Heart left ventricle (tissue), 16 donors: ENCODE measurements at regions not wholly inside any gene's neighbourhood (a gene's known extent, or its start where the extent isn't known, plus 50 kb on each side); places are given as distances from the start of the nearest gene placed in this dataset.
A peak's percentile ranks its signal among the peaks of the same experiment; 100 is the strongest.

ENCODE experiments used
- ATAC-seq, 4 donors: fragments of 200-7000 bp; cut with Tn5 transposase; one replicate each; pipeline ENCODE4 v1.9.1; 2020 to 2022; ENCODE audit warnings: moderate library complexity in 4 of 4, mild to moderate bottlenecking in 3 of 4, moderate number of reproducible peaks in 1 of 4
- DNase-seq, 5 donors: peaks; one replicate each; pipeline ENCODE4 v3.0.0-alpha.2; 2020
- H3K27ac ChIP-seq, 12 donors: fragments of 200-600 bp; sonication (generic) in 4 of 12; one replicate each; pipeline versions ENCODE4 v1.5.0 to v1.8.0; 2016 to 2022; ENCODE audit warnings: mild to moderate bottlenecking in 2 of 12
- H3K27me3 ChIP-seq, 9 donors: fragments of 200-600 bp; sonication (generic) in 2 of 9; one replicate each; pipeline versions ENCODE4 v1.5.1 to v1.8.0; 2016 to 2022; ENCODE audit warnings: mild to moderate bottlenecking in 3 of 9
- H3K36me3 ChIP-seq, 9 donors: fragments of 200-600 bp; sonication (generic) in 2 of 9; one replicate each; pipeline versions ENCODE4 v1.5.0 to v1.8.0; 2018 to 2022; ENCODE audit warnings: mild to moderate bottlenecking in 2 of 9
- H3K4me1 ChIP-seq, 12 donors: fragments of 200-600 bp; sonication (generic) in 4 of 12; one replicate each; pipeline versions ENCODE4 v1.5.0 to v1.8.0; 2016 to 2022; ENCODE audit warnings: mild to moderate bottlenecking in 3 of 12
- H3K4me3 ChIP-seq, 12 donors: fragments of 200-600 bp; sonication (generic) in 4 of 12; one replicate each; pipeline versions ENCODE4 v1.5.0 to v1.8.0; 2017 to 2022; ENCODE audit warnings: mild to moderate bottlenecking in 9 of 12, moderate library complexity in 4 of 12
- H3K9me3 ChIP-seq, 12 donors: fragments of 200-600 bp; sonication (generic) in 4 of 12; one replicate each; pipeline versions ENCODE4 v1.5.0 to v1.8.0; 2016 to 2022; ENCODE audit warnings: mild to moderate bottlenecking in 1 of 12
- CTCF ChIP-seq, 12 donors: fragments of 200-600 bp; sonication (generic) in 4 of 12; IDR thresholded peaks; one replicate each; pipeline versions ENCODE4 v1.5.0 to v1.8.0; 2018 to 2022; ENCODE audit warnings: antibody characterized with exemption in 12 of 12, mild to moderate bottlenecking in 5 of 12
- POLR2A ChIP-seq, 2 donors: fragments of 450-650 bp; IDR thresholded peaks; one replicate each; pipeline ENCODE4 v1.6.1; 2017; ENCODE audit warnings: antibody characterized with exemption in 2 of 2, mild to moderate bottlenecking in 2 of 2, moderate library complexity in 2 of 2
- WGBS, 4 donors: extraction: QIAGEN DNeasy Blood & Tissue Kit in 2 of 4; methylation state at CpG; one replicate each; pipeline versions ENCODE4 v1.1.5 to v1.1.7; 2013 to 2018; 5-methylcytosine and 5-hydroxymethylcytosine counted together
- intact Hi-C, 10 donors: fragments of 100-400 bp; cut with DNase I; formaldehyde crosslinking; loops; one replicate each; pipeline versions ENCODE4 v1.11.1 to v1.14.2; 2022
- donor health status: ischemic (EF 13 %, LVEDD 7.1; RV severe dilation, severe dysfunction).
- donor health status: healthy with polysubstance abuse.
- donor health status: DM: no; HTN: yes; CAD: no.
- donor health status: DM: no; HTN: no; CAD: no.
- donor health status: ischemic (EF 25% LVEDD 6.9; RV normal size, moderate dysfunction).
- donor health status: ischemic (EF 25% LVEDD 5.7; RV mildly dilated, moderate dysfunction).
- donor health status: healthy.
- donor health status: DM: yes; HTN: yes; CAD: no.
- donor health status: ischemic (EF 35%, LVEDD 5.7; RV mildly dilated, moderate dysfunction).
- donor health status: nonischemic (EF 11% LVEDD 7.7; RV severe dilation, severe dysfunction).
- donor health status: DM: yes; HTN: yes; CAD: no.
- donor health status: PGD.
- donor health status: ischemic (EF 29% LVEDD 5.4; RV normal size, mild dysfunction).
- donor health status: nonischemic (EF 23%, LVEDD 6.1; RV moderate dilation, normal function).

- TF ChIP-seq POLR2A (IDR thresholded peaks at IDR 0.05) (no peak), CTCF (IDR thresholded peaks at IDR 0.05) (no peak)
- intact Hi-C loops = no loop called here
- Histone ChIP-seq H3K9me3 (peaks cover 0 to 11% (median 0%) of the 10 kb centered on the region in 12 donors), H3K4me3 (no peak overlapping the region), H3K27ac (no peak overlapping the region), H3K4me1 (no peaks in the 10 kb centered on the region), H3K36me3 (no peaks in the 10 kb centered on the region), H3K27me3 (no peaks in the 10 kb centered on the region)
- no peak for DNase-seq
- 66 to 81% (median 71%) methylated on average over 2 of the region's 2 CpGs for WGBS, 4 donors
- no peak for ATAC-seq
Measured at GRCh38 chr12:24678436-24678835, 270.5 kb downstream of the BCAT1 start.

- WGBS, 4 donors = 61 to 89% (median 85%) methylated on average over 2 of the region's 2 CpGs
- intact Hi-C loops = no loop called here
Measured at GRCh38 chr12:24668563-24668962, 280.3 kb downstream of the BCAT1 start.

GRCh38 chr12:24664161-24664880 lies 284.6 kb downstream of the BCAT1 start:
- ATAC-seq (no peak), DNase-seq (no peak)
- Histone ChIP-seq H3K27ac (no peak overlapping the region), H3K27me3 (no peaks in the 10 kb centered on the region), H3K4me3 (no peak overlapping the region), H3K36me3 (no peaks in the 10 kb centered on the region), H3K4me1 (no peaks in the 10 kb centered on the region), H3K9me3 (peaks cover 0 to 4% (median 0%) of the 10 kb centered on the region in 12 donors)
- 84 to 89% (median 85%) methylated on average over 9 of the region's 9 CpGs for WGBS, 4 donors
- intact Hi-C loops = no loop called here
- TF ChIP-seq POLR2A (IDR thresholded peaks at IDR 0.05) = no peak
- TF ChIP-seq CTCF (IDR thresholded peaks at IDR 0.05) = no peak

More at GRCh38 chr12:24668563-24668962, 280.3 kb downstream of the BCAT1 start:
- no peak overlapping the region for H3K27ac ChIP-seq
- ATAC-seq = no peak
- TF ChIP-seq CTCF (IDR thresholded peaks at IDR 0.05) = no peak
- TF ChIP-seq POLR2A (IDR thresholded peaks at IDR 0.05) = no peak
- no peaks in the 10 kb centered on the region for H3K9me3 ChIP-seq
- no peaks in the 10 kb centered on the region for H3K4me1 ChIP-seq
- DNase-seq = no peak
- no peaks in the 10 kb centered on the region for H3K27me3 ChIP-seq
- no peak overlapping the region for H3K4me3 ChIP-seq
- no peaks in the 10 kb centered on the region for H3K36me3 ChIP-seq

- Histone ChIP-seq H3K4me3 (no peak overlapping the region), H3K9me3 (peaks cover 0 to 6% (median 0%) of the 10 kb centered on the region in 12 donors), H3K27me3 (no peaks in the 10 kb centered on the region), H3K36me3 (no peaks in the 10 kb centered on the region), H3K4me1 (no peaks in the 10 kb centered on the region), H3K27ac (no peak overlapping the region)
- peak in 2 of 5 donors; percentile 26 to 55 for DNase-seq
- peak in 1 of 4 donors; percentile 70 for ATAC-seq
- WGBS, 4 donors = 40 to 63% (median 56%) methylated on average over 4 to 5 of the region's 5 CpGs
- intact Hi-C loops = no loop called here
- TF ChIP-seq CTCF (IDR thresholded peaks at IDR 0.05) (no peak), POLR2A (IDR thresholded peaks at IDR 0.05) (no peak)
Measured at GRCh38 chr12:24661657-24662096, 287.2 kb downstream of the BCAT1 start.
